MCF 10A (cell line): ENCODE measurements at regions not wholly inside any gene's neighbourhood (a gene's known extent, or its start where the extent isn't known, plus 50 kb on each side); places are given as distances from the start of the nearest gene placed in this dataset.

Source experiments
- BruUV-seq: library from RNA; stranded (reverse); fragments of 400-500 nt; replicated peaks from 2 replicates; lab custom pipeline; 2021; lab: Mats Ljungman, UMichigan
- CTCF ChIA-PET: fragments of 300-600 bp; sonication (Branson Sonifier 250); formaldehyde crosslinking; extraction: SDS; loops from one replicate; lab custom pipeline; 2021; ENCODE audit warnings: antibody characterized with exemption, inconsistent platforms; lab: Yijun Ruan, JAX
- POLR2A ChIA-PET: fragments of 300-600, 350-650 bp; sonication (Branson Sonifier 250); formaldehyde crosslinking; extraction: SDS; loops from one replicate; lab custom pipeline; 2020; ENCODE audit warnings: antibody characterized with exemption, inconsistent platforms; lab: Yijun Ruan, JAX
- DNase-seq: peaks from one replicate; pipeline ENCODE4 v3.0.0-alpha.2; 2018; ENCODE audit not compliant: unreplicated experiment
- H3K27ac Mint-ChIP-seq: one replicate; pipeline ENCODE4 v1.8.0; 2022; ENCODE audit warnings: mild to moderate bottlenecking, low read depth, mixed read lengths; ENCODE audit not compliant: unreplicated experiment
- H3K27me3 Mint-ChIP-seq: one replicate; pipeline ENCODE4 v1.8.0; 2022; ENCODE audit warnings: mixed read lengths; ENCODE audit not compliant: insufficient read depth, unreplicated experiment
- H3K36me3 Mint-ChIP-seq: one replicate; pipeline ENCODE4 v1.8.0; 2022; ENCODE audit warnings: mild to moderate bottlenecking, moderate library complexity, mixed read lengths; ENCODE audit not compliant: insufficient read depth, unreplicated experiment
- H3K4me1 Mint-ChIP-seq: one replicate; pipeline ENCODE4 v1.8.0; 2022; ENCODE audit warnings: mixed read lengths; ENCODE audit not compliant: insufficient read depth, unreplicated experiment
- H3K4me3 Mint-ChIP-seq: one replicate; pipeline ENCODE4 v1.8.0; 2022; ENCODE audit warnings: mild to moderate bottlenecking, moderate library complexity, mixed read lengths; ENCODE audit not compliant: unreplicated experiment
- H3K9me3 Mint-ChIP-seq: one replicate; pipeline ENCODE4 v1.8.0; 2022; ENCODE audit warnings: mixed read lengths; ENCODE audit not compliant: unreplicated experiment
- CTCF ChIP-seq: fragments of 200-600 bp; IDR thresholded peaks from one replicate; pipeline ENCODE4 v1.8.0; 2022; ENCODE audit warnings: antibody characterized with exemption, mild to moderate bottlenecking; ENCODE audit not compliant: unreplicated experiment
- intact Hi-C: fragments of 100-400 bp; cut with micrococcal nuclease; formaldehyde crosslinking; loops from 2 replicates; pipeline ENCODE4 v1.14.1; 2022

GRCh38 chr5:24065779-24066178, 558.4 kb downstream of the PRDM9 start:
- H3K27ac Mint-ChIP-seq, result no peak overlapping the region
- H3K36me3 Mint-ChIP-seq, result no peaks in the 10 kb centered on the region
- CTCF ChIA-PET, result no interaction called here
- intact Hi-C loops, result no loop called here
- no TSS peak for BruUV-seq
- TF ChIP-seq CTCF, result no peak
- no peak overlapping the region for H3K4me3 Mint-ChIP-seq
- H3K4me1 Mint-ChIP-seq, result peaks cover 6% of the 10 kb centered on the region
- no peaks in the 10 kb centered on the region for H3K27me3 Mint-ChIP-seq
- peak; percentile 91 for DNase-seq
- POLR2A ChIA-PET, result no interaction called here
- no peaks in the 10 kb centered on the region for H3K9me3 Mint-ChIP-seq

- no peaks in the 10 kb centered on the region for H3K9me3 Mint-ChIP-seq
- no peak for DNase-seq
- intact Hi-C loops, result no loop called here
- BruUV-seq, result no TSS peak
- ChIA-PET CTCF (interaction anchor here (1.0 to 1.4 kb wide), 2 partner anchors 38 to 247 kb away, joined by 3 read pairs; no protein-coding TSS in a partner anchor), POLR2A (no interaction called here)
- no peaks in the 10 kb centered on the region for H3K36me3 Mint-ChIP-seq
- TF ChIP-seq CTCF, result no peak
- no peaks in the 10 kb centered on the region for H3K27me3 Mint-ChIP-seq
- H3K4me3 Mint-ChIP-seq, result no peak overlapping the region
- H3K27ac Mint-ChIP-seq, result no peak overlapping the region
- H3K4me1 Mint-ChIP-seq, result peaks cover 6% of the 10 kb centered on the region
Measured at GRCh38 chr5:24067208-24067607, 559.8 kb downstream of the PRDM9 start.

- intact Hi-C loops, result no loop called here
- H3K9me3 Mint-ChIP-seq, result no peaks in the 10 kb centered on the region
- H3K4me1 Mint-ChIP-seq, result peaks cover 6% of the 10 kb centered on the region
- no peak overlapping the region for H3K4me3 Mint-ChIP-seq
- no peaks in the 10 kb centered on the region for H3K36me3 Mint-ChIP-seq
- POLR2A ChIA-PET, result no interaction called here
- H3K27ac Mint-ChIP-seq, result no peak overlapping the region
- no TSS peak for BruUV-seq
- H3K27me3 Mint-ChIP-seq, result no peaks in the 10 kb centered on the region
- no peak for TF ChIP-seq CTCF
- DNase-seq, result no peak
- CTCF ChIA-PET, result no interaction called here
Measured at GRCh38 chr5:24068524-24068923, 561.1 kb downstream of the PRDM9 start.

- TF ChIP-seq CTCF, result no peak
- Mint-ChIP-seq H3K4me3 (no peak overlapping the region), H3K27ac (no peak overlapping the region), H3K4me1 (no peaks in the 10 kb centered on the region), H3K36me3 (no peaks in the 10 kb centered on the region), H3K9me3 (no peaks in the 10 kb centered on the region), H3K27me3 (no peaks in the 10 kb centered on the region)
- intact Hi-C loops, result no loop called here
- BruUV-seq, result no TSS peak
- ChIA-PET CTCF (interaction anchor here (0.6 kb wide), 1 partner anchor 29 kb away, joined by 5 read pairs; no protein-coding TSS in a partner anchor), POLR2A (interaction anchor here (1.2 kb wide), 1 partner anchor 9 kb away, joined by 3 read pairs; no protein-coding TSS in a partner anchor)
- no peak for DNase-seq
Measured at GRCh38 chr5:24073107-24073506, 565.7 kb downstream of the PRDM9 start.
